ENCODE measurements at regions not wholly inside any gene's neighbourhood (a gene's known extent, or its start where the extent isn't known, plus 50 kb on each side); places are given as distances from the start of the nearest gene placed in this dataset.
"Not testable (repeated sequence)": the region's sequence is repeated elsewhere in the genome, so short reads cannot be mapped to it uniquely, and the experiment has no call there.

DNA sequence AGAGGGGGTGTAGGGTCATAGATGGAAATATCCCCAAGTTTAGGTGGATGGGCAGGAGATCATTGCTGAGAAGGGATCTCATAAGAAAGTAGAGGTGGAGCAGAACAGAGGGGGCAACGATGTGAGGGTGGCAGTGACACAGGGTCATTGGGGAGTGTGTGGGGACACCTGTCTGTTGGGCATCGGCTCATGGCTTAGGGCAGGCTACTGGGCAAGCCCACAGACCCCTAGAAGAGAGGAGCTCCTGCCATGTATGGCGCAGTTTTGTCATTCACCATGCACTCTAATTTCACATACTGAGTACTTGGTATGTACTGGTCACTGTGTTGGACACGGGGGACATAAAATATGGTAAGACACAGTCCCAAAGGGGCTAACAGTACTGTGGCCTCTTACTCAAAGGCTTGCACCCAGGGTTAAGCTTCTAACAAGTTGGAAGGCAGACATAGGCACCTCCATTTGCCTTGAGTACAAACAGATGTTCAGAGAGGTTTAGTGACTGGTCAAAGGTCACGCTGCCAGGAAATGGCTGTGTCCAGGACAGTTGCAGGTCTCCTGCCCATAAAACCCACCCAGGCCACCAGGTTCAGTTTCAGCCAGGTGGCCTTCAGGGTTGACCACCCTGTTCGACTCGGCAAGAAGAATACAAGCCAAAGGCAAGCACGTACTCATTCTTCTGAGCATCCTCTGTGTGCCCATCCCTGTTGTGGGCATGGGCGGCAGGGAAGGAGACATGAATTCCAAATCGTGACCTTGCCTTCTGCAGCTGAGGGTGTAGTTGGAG is 580.2 kb downstream of the KCNJ18 start:
- H3K27ac Mint-ChIP-seq (ENCODE audit: low read depth): no peak overlapping the region
- H3K4me3 Mint-ChIP-seq: no peak overlapping the region
- DNase-seq (ENCODE audit: low spot score in 2 of 2) (no peak), ATAC-seq (replicated peaks; ENCODE audit: extremely low read depth, poor library complexity, severe bottlenecking) (no peak)
- peaks cover 30% of the 10 kb centered on the region for H3K9me3 Mint-ChIP-seq
- H3K4me1 Mint-ChIP-seq: no peaks in the 10 kb centered on the region
- H3K36me3 Mint-ChIP-seq (ENCODE audit: insufficient read depth): no peaks in the 10 kb centered on the region
- H3K27me3 Mint-ChIP-seq: no peaks in the 10 kb centered on the region

DNA sequence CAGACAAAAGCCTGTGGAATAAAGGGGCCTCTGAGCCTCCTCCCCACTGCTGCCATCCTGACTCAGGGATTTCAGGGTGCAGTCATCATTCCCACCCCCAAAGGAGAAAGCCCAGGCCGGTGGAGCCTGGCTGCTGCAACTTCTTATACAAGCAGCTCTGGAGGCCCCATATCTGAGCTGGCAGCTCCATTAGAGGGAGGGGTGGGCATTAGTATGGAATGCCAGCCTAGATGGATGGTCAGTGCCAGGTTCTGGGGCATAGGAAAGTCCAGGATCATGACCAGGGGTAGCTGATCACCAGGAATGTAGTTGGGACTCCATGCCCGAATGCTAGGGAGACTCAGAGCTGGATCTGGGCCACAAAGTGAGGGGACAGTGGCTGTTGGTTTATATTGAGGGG is 581.0 kb downstream of the KCNJ18 start:
- H3K4me1 Mint-ChIP-seq: no peaks in the 10 kb centered on the region
- no peak overlapping the region for H3K4me3 Mint-ChIP-seq
- H3K27ac Mint-ChIP-seq (ENCODE audit: low read depth): no peak overlapping the region

DNA sequence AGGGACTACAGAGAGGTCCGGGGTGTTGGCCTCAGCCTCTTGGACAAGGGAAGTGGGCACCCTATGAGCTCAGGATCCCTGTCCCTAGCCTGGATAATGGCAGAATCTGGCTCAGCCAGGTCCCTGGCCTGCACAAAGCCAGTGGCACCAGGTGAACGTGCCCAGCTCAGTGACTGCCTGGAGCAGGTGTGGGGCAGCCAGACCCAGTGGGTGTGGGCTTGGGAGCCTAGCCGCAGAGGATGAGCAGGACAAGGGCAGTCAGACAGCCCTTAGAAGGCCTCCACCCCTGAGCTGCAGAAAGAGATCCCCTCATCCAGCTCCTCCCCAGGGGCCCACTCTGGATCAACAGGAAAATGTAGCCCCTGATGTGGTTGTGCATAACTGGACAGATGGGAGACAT is 585.3 kb downstream of the KCNJ18 start:
- H3K4me3 Mint-ChIP-seq: no peak overlapping the region
- no peak for ATAC-seq (replicated peaks; ENCODE audit: extremely low read depth, poor library complexity, severe bottlenecking)
- no peak for DNase-seq (ENCODE audit: low spot score in 2 of 2)
- no peaks in the 10 kb centered on the region for H3K27me3 Mint-ChIP-seq
- H3K4me1 Mint-ChIP-seq: no peaks in the 10 kb centered on the region
- no peak overlapping the region for H3K27ac Mint-ChIP-seq (ENCODE audit: low read depth)
- no peaks in the 10 kb centered on the region for H3K36me3 Mint-ChIP-seq (ENCODE audit: insufficient read depth)
- peaks cover 12% of the 10 kb centered on the region for H3K9me3 Mint-ChIP-seq

More for the DNA sequence above, 581.0 kb downstream of the KCNJ18 start:
- peaks cover 30% of the 10 kb centered on the region for H3K9me3 Mint-ChIP-seq
- H3K27me3 Mint-ChIP-seq: no peaks in the 10 kb centered on the region
- no peak for ATAC-seq (replicated peaks; ENCODE audit: extremely low read depth, poor library complexity, severe bottlenecking)
- DNase-seq (ENCODE audit: low spot score in 2 of 2): no peak
- no peaks in the 10 kb centered on the region for H3K36me3 Mint-ChIP-seq (ENCODE audit: insufficient read depth)

DNA sequence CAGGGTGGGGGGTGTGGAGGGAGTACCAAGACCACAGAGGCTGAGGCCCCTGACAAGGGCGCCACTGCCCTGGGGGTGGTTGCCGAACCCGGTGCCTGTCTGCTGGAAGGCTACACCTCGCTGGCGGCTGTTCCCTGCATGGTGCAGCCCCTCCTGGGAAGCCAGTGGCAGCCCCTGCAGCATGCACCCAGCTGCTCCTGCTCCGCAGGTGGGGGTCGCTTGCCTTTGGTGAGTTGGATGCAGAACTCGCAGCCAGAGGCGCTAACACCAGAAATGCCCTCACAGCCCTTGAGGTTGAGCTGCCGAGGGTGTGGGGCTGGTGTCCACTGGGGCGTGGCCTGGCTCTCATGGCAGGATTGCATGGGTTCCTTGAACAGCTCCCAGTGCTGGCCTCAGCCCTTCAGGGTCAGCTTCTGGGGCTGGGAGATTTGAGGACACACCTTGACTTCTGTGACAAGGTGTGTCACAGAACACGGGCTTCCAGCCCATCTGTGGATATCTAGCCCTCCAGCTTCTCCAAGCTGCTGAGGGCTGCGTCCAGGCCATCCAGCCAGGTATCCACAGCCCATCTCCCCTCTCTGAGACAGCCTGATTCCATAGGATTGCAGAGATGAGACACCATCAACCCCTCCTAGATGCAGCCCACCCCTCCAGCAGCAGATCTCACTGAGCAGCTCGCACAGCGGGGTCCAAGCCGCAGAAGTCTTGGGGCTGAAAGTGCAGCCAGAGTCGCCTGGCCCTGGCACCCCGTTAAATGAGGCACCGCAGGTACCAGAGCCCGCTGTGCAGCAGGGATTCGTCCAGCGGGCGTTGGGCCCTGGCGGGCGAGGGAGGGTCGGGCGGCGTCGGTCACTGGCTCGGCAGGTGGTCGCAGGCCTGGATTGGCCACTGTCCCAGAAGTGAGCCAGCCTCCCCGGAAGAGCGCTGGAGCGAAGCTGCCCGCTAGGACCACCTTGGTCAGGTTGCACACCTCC is 586.3 kb downstream of the KCNJ18 start:
- no peaks in the 10 kb centered on the region for H3K4me1 Mint-ChIP-seq
- H3K9me3 Mint-ChIP-seq: peaks cover 18% of the 10 kb centered on the region
- no peaks in the 10 kb centered on the region for H3K36me3 Mint-ChIP-seq (ENCODE audit: insufficient read depth)
- ATAC-seq (replicated peaks; ENCODE audit: extremely low read depth, poor library complexity, severe bottlenecking) (no peak), DNase-seq (ENCODE audit: low spot score in 2 of 2) (no peak)
- H3K27me3 Mint-ChIP-seq: no peaks in the 10 kb centered on the region
- H3K27ac Mint-ChIP-seq (ENCODE audit: low read depth): no peak overlapping the region
- H3K4me3 Mint-ChIP-seq: no peak overlapping the region

DNA sequence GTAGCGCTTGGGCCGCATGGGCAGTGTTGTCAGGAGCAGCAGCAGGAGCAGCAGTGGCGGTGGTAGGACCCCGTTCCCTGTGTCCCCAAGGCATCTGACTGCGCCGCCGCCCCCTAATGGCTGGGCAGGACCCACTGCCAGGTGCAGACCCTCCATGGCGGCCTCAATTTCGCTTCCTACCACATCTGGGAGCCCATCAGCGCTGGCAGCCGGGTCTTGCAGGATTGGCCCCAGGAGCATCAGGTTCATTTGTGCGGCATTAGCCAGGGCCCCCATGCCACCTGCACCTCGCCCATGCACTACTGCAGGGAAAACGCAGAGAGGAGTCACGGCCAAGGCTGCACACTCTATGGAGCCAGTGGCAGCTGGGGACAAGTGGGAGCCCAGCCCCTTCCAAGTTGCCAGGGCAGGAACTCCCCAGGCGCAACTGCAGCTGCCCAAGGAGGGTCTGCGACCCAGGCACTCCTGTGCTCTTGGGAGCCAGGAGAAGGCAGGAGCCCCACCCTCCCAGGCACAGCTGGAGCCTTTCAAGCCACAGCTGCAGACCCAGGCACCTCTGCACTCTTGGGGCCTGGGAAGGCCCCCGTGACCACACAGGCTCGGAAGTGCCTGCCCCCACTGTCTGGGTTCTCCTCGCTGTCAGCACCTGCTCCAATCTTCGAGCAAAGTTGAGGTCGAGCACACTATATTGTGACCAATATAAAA is 594.2 kb downstream of the KCNJ18 start:
- H3K4me1 Mint-ChIP-seq: no peaks in the 10 kb centered on the region
- DNase-seq (ENCODE audit: low spot score in 2 of 2) (no peak), ATAC-seq (replicated peaks; ENCODE audit: extremely low read depth, poor library complexity, severe bottlenecking) (no peak)
- H3K27ac Mint-ChIP-seq (ENCODE audit: low read depth): no peak overlapping the region
- H3K9me3 Mint-ChIP-seq: peaks cover 6% of the 10 kb centered on the region
- H3K4me3 Mint-ChIP-seq: no peak overlapping the region
- H3K36me3 Mint-ChIP-seq (ENCODE audit: insufficient read depth): no peaks in the 10 kb centered on the region
- H3K27me3 Mint-ChIP-seq: no peaks in the 10 kb centered on the region

DNA sequence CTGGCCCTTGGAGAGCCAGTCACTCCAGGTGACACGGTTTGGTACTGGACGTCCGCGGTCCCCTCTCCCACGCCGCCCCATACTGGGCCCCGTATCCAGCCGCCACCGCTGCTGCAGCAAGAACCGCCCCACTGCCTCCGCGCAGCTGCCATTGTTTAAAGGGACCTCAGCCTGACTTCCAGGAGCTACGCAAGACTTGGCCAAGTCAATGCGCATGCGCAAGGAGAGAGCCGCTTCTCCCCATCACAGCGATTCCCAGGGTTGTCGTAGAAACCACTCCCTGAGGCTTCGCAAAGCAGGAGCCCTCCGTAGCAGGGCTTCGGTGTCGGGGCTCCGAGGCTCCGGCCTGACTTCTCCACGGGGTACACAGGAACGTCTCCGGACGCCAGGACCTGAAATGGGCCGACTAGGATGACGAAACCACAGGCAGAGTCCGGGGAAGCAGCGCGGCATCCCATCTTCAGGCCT is 606.2 kb downstream of the KCNJ18 start:
- H3K9me3 Mint-ChIP-seq: peaks cover 35% of the 10 kb centered on the region
- not testable (repeated sequence) for H3K27ac Mint-ChIP-seq (ENCODE audit: low read depth); DNase-seq (ENCODE audit: low spot score in 2 of 2); ATAC-seq (replicated peaks; ENCODE audit: extremely low read depth, poor library complexity, severe bottlenecking); H3K27me3 Mint-ChIP-seq; H3K4me1 Mint-ChIP-seq; H3K36me3 Mint-ChIP-seq (ENCODE audit: insufficient read depth); H3K4me3 Mint-ChIP-seq

DNA sequence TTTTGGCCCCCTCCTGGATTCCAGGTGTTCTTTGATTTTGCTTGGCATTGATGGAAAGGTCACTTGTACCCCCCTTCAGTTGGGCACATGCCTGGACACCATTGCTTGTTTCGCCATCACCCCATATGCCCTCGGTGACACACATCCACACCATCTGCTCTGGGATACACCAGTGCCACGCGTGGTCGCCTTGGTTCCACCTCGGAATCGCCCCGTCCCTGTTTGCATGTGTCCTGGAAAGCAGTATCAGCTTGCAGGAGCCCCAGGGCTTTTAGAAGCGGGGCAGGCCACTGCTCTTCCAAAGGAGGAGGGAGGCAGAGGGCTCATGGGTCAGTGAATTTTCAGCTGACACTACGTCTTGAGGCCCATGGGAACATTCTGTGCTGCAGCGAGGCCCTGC is 607.9 kb downstream of the KCNJ18 start:
- DNase-seq (ENCODE audit: low spot score in 2 of 2) (no peak), ATAC-seq (replicated peaks; ENCODE audit: extremely low read depth, poor library complexity, severe bottlenecking) (no peak)
- H3K4me3 Mint-ChIP-seq: no peak overlapping the region
- H3K36me3 Mint-ChIP-seq (ENCODE audit: insufficient read depth): no peaks in the 10 kb centered on the region
- no peak overlapping the region for H3K27ac Mint-ChIP-seq (ENCODE audit: low read depth)
- peaks cover 31% of the 10 kb centered on the region for H3K9me3 Mint-ChIP-seq
- H3K27me3 Mint-ChIP-seq: no peaks in the 10 kb centered on the region
- no peaks in the 10 kb centered on the region for H3K4me1 Mint-ChIP-seq

DNA sequence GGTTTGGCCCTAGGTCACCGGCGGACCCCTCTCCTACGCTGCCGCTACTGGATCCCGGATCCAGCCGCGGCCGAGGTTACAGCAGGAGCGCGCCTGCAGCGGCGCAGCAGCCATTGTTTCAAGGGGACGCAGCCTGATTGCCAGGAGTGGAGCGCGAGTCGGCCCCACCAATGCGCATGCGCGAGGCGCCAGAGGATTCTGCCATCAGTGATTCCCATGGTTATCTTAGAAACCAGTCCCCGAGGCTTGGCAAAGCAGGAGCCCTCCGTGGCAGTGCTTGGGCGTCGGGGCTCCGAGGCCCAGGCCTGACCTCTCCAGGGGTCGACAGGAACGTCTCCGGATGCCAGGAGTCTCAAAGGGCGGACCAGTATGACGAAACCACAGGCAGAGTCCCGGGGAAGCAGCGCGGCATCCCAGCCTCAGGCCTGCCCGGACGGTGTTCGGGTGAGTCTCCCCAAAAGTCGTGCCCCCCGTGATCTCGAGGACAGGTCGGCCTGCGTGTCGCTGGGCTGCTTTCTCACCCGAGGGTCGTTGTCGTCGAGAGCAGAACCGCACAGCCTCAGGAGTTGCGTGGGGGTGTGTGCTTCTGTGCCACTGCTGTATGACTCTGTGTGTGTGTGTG is 608.5 kb downstream of the KCNJ18 start:
- no peaks in the 10 kb centered on the region for H3K36me3 Mint-ChIP-seq (ENCODE audit: insufficient read depth)
- H3K4me1 Mint-ChIP-seq: no peaks in the 10 kb centered on the region
- DNase-seq (ENCODE audit: low spot score in 2 of 2) (no peak), ATAC-seq (replicated peaks; ENCODE audit: extremely low read depth, poor library complexity, severe bottlenecking) (no peak)
- peaks cover 35% of the 10 kb centered on the region for H3K9me3 Mint-ChIP-seq
- H3K27ac Mint-ChIP-seq (ENCODE audit: low read depth): no peak overlapping the region
- no peaks in the 10 kb centered on the region for H3K27me3 Mint-ChIP-seq
- no peak overlapping the region for H3K4me3 Mint-ChIP-seq

DNA sequence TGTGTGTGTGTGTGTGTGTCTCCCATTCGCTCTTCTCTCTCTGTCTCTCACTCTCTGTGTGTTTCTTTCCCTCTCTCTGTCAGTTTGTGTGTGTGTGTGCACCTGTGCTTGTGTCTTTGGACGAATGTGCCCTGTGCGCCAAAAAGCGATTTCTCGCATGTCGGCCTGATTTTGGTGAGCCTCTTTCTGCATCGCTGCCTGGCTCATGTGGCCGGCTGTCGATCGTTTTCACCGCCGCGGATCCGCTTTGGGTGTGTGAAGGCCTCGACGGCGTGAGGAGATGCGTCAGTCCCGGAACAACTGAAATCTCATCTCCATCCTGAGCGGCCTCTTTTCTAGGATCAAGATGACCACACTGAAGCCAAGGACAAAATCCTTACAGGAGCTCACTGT is 609.0 kb downstream of the KCNJ18 start:
- Mint-ChIP-seq H3K27me3 (no peaks in the 10 kb centered on the region), H3K9me3 (peaks cover 32% of the 10 kb centered on the region), H3K4me1 (no peaks in the 10 kb centered on the region), H3K4me3 (no peak overlapping the region), H3K36me3 (ENCODE audit: insufficient read depth) (no peaks in the 10 kb centered on the region), H3K27ac (ENCODE audit: low read depth) (no peak overlapping the region)
- DNase-seq (ENCODE audit: low spot score in 2 of 2) (no peak), ATAC-seq (replicated peaks; ENCODE audit: extremely low read depth, poor library complexity, severe bottlenecking) (no peak)

DNA sequence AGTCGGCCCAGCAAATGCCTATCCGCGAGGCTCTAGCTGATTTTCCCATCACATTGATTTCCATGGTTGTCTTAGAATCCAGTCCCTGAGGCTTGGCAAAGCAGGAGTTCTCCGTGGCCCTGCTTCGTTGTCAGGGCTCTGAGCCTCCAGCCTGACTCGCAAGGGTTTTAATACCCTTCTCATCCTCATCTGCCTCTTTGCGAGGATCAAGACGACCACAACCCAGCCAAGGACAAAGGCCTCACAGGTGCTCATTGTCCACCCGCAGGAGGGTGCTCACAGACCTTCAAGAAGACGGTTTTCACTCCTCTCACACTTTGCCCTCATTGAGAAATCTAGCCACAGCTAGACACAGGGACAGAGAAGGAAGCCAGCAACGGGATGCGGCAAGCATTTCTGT is 610.8 kb downstream of the KCNJ18 start:
- no peaks in the 10 kb centered on the region for H3K27me3 Mint-ChIP-seq
- H3K36me3 Mint-ChIP-seq (ENCODE audit: insufficient read depth): no peaks in the 10 kb centered on the region
- H3K9me3 Mint-ChIP-seq: peaks cover 35% of the 10 kb centered on the region
- DNase-seq (ENCODE audit: low spot score in 2 of 2) (no peak), ATAC-seq (replicated peaks; ENCODE audit: extremely low read depth, poor library complexity, severe bottlenecking) (no peak)
- H3K27ac Mint-ChIP-seq (ENCODE audit: low read depth): no peak overlapping the region
- no peak overlapping the region for H3K4me3 Mint-ChIP-seq
- H3K4me1 Mint-ChIP-seq: no peaks in the 10 kb centered on the region

DNA sequence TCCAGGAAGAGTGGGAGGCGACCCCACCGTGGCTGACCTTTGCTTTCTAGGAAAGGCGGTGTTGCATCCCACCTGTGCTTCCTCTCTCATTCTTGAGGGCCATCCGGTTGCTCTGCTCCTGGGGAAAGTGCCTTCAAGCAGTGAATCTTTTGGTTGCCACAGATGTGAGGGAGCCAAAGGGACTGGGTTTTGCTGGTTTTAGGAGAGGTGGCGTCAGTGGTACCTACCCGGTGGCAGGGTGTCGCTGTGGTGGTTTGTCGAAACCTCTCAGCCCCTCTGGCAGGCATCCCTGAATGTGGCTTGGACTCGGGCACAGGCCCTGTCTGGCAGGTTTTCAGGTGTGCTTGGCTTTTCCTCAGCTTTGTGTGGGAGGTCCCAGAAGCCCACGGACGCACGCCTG is 611.5 kb downstream of the KCNJ18 start:
- Mint-ChIP-seq H3K36me3 (ENCODE audit: insufficient read depth) (no peaks in the 10 kb centered on the region), H3K27me3 (no peaks in the 10 kb centered on the region), H3K4me3 (no peak overlapping the region), H3K27ac (ENCODE audit: low read depth) (no peak overlapping the region), H3K4me1 (no peaks in the 10 kb centered on the region), H3K9me3 (peaks cover 34% of the 10 kb centered on the region)
- DNase-seq (ENCODE audit: low spot score in 2 of 2): no peak
- no peak for ATAC-seq (replicated peaks; ENCODE audit: extremely low read depth, poor library complexity, severe bottlenecking)

DNA sequence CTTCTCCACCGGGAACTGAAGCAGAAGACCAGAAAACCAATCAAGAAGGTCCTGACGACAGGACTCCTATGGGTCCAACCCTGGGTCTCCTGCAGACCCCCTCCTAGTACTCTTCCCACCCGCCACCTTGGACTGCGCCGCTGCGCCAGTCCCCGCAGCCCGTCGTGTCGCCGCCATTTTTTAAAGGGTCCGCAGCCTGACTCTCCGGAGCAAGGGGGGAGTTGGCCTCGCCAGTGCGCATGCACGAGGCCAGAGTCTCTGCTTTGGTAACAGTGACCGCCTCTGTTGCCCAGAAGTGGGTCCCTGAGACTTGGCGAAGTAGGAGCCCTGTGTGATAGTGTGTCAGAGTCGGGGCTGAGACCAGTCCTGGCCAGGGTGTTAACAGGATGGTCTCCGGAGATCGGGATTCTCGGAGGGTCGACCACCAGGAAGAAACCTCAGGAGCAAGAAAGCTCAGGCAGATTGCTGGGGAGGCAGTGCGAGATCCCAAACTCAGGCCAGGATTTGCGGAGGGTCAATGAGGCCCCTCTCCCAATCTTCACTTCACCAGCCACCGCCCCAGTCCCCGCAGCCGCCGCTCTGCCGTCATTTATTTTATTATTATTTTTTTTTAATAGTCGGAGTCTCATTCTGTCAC is 612.5 kb downstream of the KCNJ18 start:
- H3K9me3 Mint-ChIP-seq: peaks cover 30% of the 10 kb centered on the region
- H3K4me3 Mint-ChIP-seq: no peak overlapping the region
- no peaks in the 10 kb centered on the region for H3K4me1 Mint-ChIP-seq
- no peak overlapping the region for H3K27ac Mint-ChIP-seq (ENCODE audit: low read depth)
- H3K27me3 Mint-ChIP-seq: no peaks in the 10 kb centered on the region
- DNase-seq (ENCODE audit: low spot score in 2 of 2): no peak
- no peaks in the 10 kb centered on the region for H3K36me3 Mint-ChIP-seq (ENCODE audit: insufficient read depth)
- ATAC-seq (replicated peaks; ENCODE audit: extremely low read depth, poor library complexity, severe bottlenecking): no peak

All from central memory CD8-positive, alpha-beta T cell (primary cell).